IPS-18a (cell line): ENCODE measurements at regions not wholly inside any gene's neighbourhood (a gene's known extent, or its start where the extent isn't known, plus 50 kb on each side); places are given as distances from the start of the nearest gene placed in this dataset.

ENCODE experiments used
- H3K27ac ChIP-seq: one replicate; pipeline ENCODE4 v1.5.1; 2013; ENCODE audit warnings: low read length
- H3K27me3 ChIP-seq: one replicate; pipeline ENCODE4 v1.6.1; 2013; ENCODE audit warnings: mild to moderate bottlenecking, low read length; ENCODE audit not compliant: control insufficient read depth, insufficient read depth
- H3K36me3 ChIP-seq: one replicate; pipeline ENCODE4 v1.6.1; 2013; ENCODE audit warnings: low read depth, low read length; ENCODE audit not compliant: control insufficient read depth
- H3K4me1 ChIP-seq: one replicate; pipeline ENCODE4 v1.6.1; 2013; ENCODE audit warnings: low read depth, low read length; ENCODE audit not compliant: control insufficient read depth
- H3K4me3 ChIP-seq: one replicate; pipeline ENCODE4 v1.5.1; 2013; ENCODE audit warnings: low read length
- H3K9ac ChIP-seq: one replicate; pipeline ENCODE4 v1.6.1; 2013; ENCODE audit warnings: mild to moderate bottlenecking, low read length, moderate library complexity
- H3K9me3 ChIP-seq: one replicate; pipeline ENCODE4 v1.6.1; 2013; ENCODE audit warnings: low read depth, low read length; ENCODE audit not compliant: control insufficient read depth

GRCh38 chr17:12388226-12388625 lies 277.5 kb upstream of the MYOCD start:
- Histone ChIP-seq H3K4me1 (no peaks in the 10 kb centered on the region), H3K9ac (no peak overlapping the region), H3K27ac (no peak overlapping the region), H3K9me3 (no peaks in the 10 kb centered on the region), H3K36me3 (no peaks in the 10 kb centered on the region), H3K4me3 (no peak overlapping the region), H3K27me3 (no peaks in the 10 kb centered on the region)

- H3K9me3 ChIP-seq, result no peaks in the 10 kb centered on the region
- H3K27ac ChIP-seq, result no peak overlapping the region
- H3K9ac ChIP-seq, result no peak overlapping the region
- H3K4me3 ChIP-seq, result no peak overlapping the region
- H3K27me3 ChIP-seq, result no peaks in the 10 kb centered on the region
- no peaks in the 10 kb centered on the region for H3K4me1 ChIP-seq
- no peaks in the 10 kb centered on the region for H3K36me3 ChIP-seq
Observed at GRCh38 chr17:12389421-12389820, 276.3 kb upstream of the MYOCD start.

GRCh38 chr17:12390631-12391030 lies 275.1 kb upstream of the MYOCD start:
- Histone ChIP-seq H3K4me3 (no peak overlapping the region), H3K27ac (no peak overlapping the region), H3K36me3 (no peaks in the 10 kb centered on the region), H3K27me3 (no peaks in the 10 kb centered on the region), H3K9me3 (no peaks in the 10 kb centered on the region), H3K4me1 (no peaks in the 10 kb centered on the region), H3K9ac (no peak overlapping the region)

GRCh38 chr17:12391468-12391867 lies 274.2 kb upstream of the MYOCD start:
- no peaks in the 10 kb centered on the region for H3K4me1 ChIP-seq
- no peak overlapping the region for H3K27ac ChIP-seq
- no peak overlapping the region for H3K4me3 ChIP-seq
- no peaks in the 10 kb centered on the region for H3K9me3 ChIP-seq
- H3K27me3 ChIP-seq, result no peaks in the 10 kb centered on the region
- H3K36me3 ChIP-seq, result no peaks in the 10 kb centered on the region
- H3K9ac ChIP-seq, result no peak overlapping the region

DNA sequence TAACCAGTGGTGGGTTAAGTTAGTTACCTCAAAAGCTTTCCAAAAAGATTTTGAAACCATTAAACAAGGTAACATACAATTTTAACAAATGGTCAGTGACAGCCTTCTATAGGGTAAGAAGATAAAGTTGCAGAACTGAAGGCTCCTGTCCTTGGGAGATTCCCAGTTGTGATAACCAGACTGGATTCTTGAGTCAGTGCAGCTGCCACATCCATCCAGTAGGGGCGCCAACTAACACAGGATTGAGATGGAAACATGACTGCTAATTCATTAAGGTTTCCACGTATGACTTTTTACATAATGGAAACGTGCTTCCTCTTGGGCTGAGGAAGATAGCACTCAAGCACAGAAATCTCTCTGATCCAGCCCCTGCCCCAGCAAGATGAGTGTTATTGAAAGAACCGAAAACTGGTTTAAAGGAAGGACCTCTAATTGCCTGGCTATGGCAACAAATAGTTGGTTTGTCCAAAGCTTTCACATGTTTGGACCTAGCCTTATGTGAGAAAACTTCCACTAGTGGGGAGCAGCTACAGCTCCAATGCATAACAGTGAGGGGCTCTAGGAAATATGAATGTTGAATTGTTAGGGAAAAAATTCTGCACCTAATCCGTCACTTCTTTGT lies 269.8 kb upstream of the MYOCD start:
- no peaks in the 10 kb centered on the region for H3K36me3 ChIP-seq
- H3K27me3 ChIP-seq, result no peaks in the 10 kb centered on the region
- H3K9me3 ChIP-seq, result no peaks in the 10 kb centered on the region
- H3K4me3 ChIP-seq, result no peak overlapping the region
- H3K9ac ChIP-seq, result no peak overlapping the region
- no peaks in the 10 kb centered on the region for H3K4me1 ChIP-seq
- no peak overlapping the region for H3K27ac ChIP-seq

DNA sequence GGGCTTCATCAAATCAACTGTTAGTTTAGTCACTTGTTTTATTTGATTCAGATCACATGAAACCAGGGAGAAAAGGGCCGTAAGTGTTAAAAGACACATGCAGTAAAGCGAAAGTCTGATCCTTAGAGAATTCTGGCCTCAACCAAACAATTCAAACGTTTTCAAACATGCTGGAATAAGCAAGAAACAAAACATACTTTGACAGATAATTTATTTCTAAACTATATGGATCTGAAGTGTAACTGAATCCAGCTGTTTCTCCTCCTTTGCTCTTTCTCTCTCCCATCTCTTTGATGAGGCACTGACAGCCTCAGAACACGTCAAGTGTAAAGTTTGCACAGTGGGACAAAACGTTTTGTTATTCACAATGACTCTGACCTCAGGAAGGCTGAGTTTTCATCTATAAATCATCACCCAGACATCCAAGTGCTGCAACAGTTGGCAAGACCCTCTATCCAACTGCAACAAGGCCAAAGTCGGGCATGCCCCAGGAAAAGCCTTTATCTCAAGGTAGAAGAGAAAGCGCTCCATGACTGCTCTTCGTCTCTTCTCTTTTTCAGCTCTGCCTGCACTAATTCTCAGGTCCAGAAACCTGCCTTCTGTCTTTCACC lies 267.1 kb upstream of the MYOCD start:
- Histone ChIP-seq H3K36me3 (no peaks in the 10 kb centered on the region), H3K27me3 (no peaks in the 10 kb centered on the region), H3K9me3 (no peaks in the 10 kb centered on the region), H3K4me1 (no peaks in the 10 kb centered on the region), H3K27ac (no peak overlapping the region), H3K9ac (no peak overlapping the region), H3K4me3 (no peak overlapping the region)

DNA sequence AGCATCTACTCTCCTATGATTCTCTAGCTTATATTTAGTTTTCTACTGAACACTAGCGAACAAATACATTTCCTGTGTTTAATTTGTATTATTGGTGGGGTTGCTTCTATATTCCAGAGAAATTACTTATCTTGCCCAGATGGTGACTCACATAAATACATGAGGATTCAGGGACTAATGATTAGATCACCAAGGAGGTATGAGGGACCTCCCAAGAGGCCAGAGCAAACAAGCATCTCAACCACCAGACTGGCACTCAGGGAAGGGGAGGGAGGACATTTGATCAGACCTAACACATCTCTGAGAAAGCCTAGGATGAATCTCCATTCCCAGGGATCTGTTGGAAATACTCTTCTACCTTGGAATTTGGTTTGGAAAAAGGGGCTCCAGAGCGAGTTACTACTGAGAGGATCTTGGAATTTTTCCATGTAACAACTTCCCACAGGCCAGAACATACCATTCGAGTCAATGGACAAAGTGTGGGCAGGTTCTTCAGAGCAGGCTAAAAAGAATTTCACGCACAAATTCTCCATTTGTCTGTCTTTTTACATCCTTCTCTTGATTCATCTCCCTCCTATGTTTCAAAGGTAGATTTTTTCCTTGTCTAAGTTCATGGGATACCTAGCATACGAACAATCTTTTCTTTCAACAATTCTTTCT lies 262.6 kb upstream of the MYOCD start:
- Histone ChIP-seq H3K9ac (no peak overlapping the region), H3K4me1 (no peaks in the 10 kb centered on the region), H3K36me3 (no peaks in the 10 kb centered on the region), H3K27me3 (no peaks in the 10 kb centered on the region), H3K27ac (no peak overlapping the region), H3K9me3 (no peaks in the 10 kb centered on the region), H3K4me3 (no peak overlapping the region)

GRCh38 chr17:12403881-12404398 lies 261.8 kb upstream of the MYOCD start:
- Histone ChIP-seq H3K36me3 (no peaks in the 10 kb centered on the region), H3K4me1 (no peaks in the 10 kb centered on the region), H3K9me3 (no peaks in the 10 kb centered on the region), H3K27me3 (no peaks in the 10 kb centered on the region), H3K9ac (no peak overlapping the region), H3K4me3 (no peak overlapping the region), H3K27ac (no peak overlapping the region)

DNA sequence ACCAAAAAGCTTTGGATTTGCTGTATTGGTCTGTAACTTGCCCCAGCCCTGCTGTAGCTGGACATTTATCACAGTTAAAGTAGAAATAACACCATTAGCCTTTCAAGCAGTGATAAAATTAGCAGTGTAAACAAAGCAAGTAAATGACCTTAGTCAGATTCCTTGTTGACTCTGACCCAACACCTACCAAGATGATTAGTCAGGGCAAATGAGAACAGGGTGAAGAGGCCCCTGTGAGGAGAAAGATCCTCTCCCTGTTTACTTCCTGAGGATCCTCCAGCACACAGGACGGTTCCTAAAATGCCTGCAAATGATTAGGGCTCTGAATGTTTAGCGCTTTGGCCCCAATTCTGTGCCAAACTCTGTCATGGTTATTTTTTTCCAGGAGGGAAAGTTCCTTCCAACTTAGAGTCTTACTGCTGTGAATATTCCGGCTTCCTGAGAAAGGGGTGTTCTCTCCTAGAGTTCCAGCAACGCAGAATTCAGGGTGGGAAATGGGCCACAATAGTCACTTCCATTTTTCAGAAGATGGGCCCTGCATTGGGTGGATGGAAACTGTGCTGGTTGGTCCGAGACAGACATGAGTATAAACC lies 259.0 kb upstream of the MYOCD start:
- Histone ChIP-seq H3K9me3 (no peaks in the 10 kb centered on the region), H3K27me3 (no peaks in the 10 kb centered on the region), H3K9ac (no peak overlapping the region), H3K4me3 (no peak overlapping the region), H3K4me1 (no peaks in the 10 kb centered on the region), H3K27ac (no peak overlapping the region), H3K36me3 (no peaks in the 10 kb centered on the region)

- Histone ChIP-seq H3K27ac (no peak overlapping the region), H3K9me3 (no peaks in the 10 kb centered on the region), H3K9ac (no peak overlapping the region), H3K4me1 (no peaks in the 10 kb centered on the region), H3K4me3 (no peak overlapping the region), H3K36me3 (no peaks in the 10 kb centered on the region), H3K27me3 (no peaks in the 10 kb centered on the region)
Observed at GRCh38 chr17:12407495-12408252, 258.0 kb upstream of the MYOCD start.

DNA sequence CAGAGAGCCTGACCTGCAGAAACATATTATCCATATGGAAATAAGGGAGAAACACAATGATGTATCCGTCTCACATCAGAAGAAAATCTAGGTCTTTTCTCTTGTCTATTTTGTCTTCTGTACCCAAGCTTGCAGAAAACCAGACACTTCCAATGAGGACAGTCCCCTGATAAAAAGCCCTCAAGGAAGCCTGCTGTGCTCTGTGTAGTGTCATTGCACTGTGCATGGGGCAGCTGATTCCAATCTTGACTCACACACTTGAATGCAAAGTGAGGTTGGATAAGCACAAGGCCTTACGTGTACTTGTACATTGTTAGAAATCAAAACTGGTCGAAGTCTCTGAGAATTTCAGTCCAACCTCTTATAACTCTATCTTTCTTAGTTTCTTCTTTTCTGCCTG lies 256.6 kb upstream of the MYOCD start:
- Histone ChIP-seq H3K9me3 (no peaks in the 10 kb centered on the region), H3K4me1 (no peaks in the 10 kb centered on the region), H3K27me3 (no peaks in the 10 kb centered on the region), H3K27ac (no peak overlapping the region), H3K4me3 (no peak overlapping the region), H3K9ac (no peak overlapping the region), H3K36me3 (no peaks in the 10 kb centered on the region)
